ENCODE measurements at regions not wholly inside any gene's neighbourhood (a gene's known extent, or its start where the extent isn't known, plus 50 kb on each side); places are given as distances from the start of the nearest gene placed in this dataset.

GRCh38 chr11:128161436-128161835 is 425.9 kb downstream of the ETS1 start:
- H3K27ac ChIP-seq: no peak overlapping the region
- TF ChIP-seq CTCF (IDR thresholded peaks at IDR 0.05) (no peak), POLR2A (IDR thresholded peaks at IDR 0.05) (no peak)

GRCh38 chr11:128158860-128159259 is 428.5 kb downstream of the ETS1 start:
- no peak for DNase-seq
- H3K9me3 ChIP-seq: no peaks in the 10 kb centered on the region
- TF ChIP-seq POLR2A (IDR thresholded peaks at IDR 0.05): no peak
- 66 to 83% methylated on average over 4 of the region's 4 CpGs for WGBS, 2 donors
- H3K4me3 ChIP-seq: no peak overlapping the region
- intact Hi-C loops (cut with DNase I): no loop called here
- H3K4me1 ChIP-seq: peaks cover 0 to 9% (median 0%) of the 10 kb centered on the region in 3 donors
- H3K27ac ChIP-seq: no peak overlapping the region
- no peaks in the 10 kb centered on the region for H3K36me3 ChIP-seq
- no peaks in the 10 kb centered on the region for H3K27me3 ChIP-seq

More at GRCh38 chr11:128161436-128161835, 425.9 kb downstream of the ETS1 start:
- no peaks in the 10 kb centered on the region for H3K27me3 ChIP-seq
- H3K9me3 ChIP-seq: no peaks in the 10 kb centered on the region
- no peaks in the 10 kb centered on the region for H3K36me3 ChIP-seq
- H3K4me1 ChIP-seq: peaks cover 0 to 9% (median 0%) of the 10 kb centered on the region in 3 donors
- H3K4me3 ChIP-seq: no peak overlapping the region
- no peak for DNase-seq
- intact Hi-C loops (cut with DNase I): no loop called here
- 80 to 100% methylated on average over 1 of the region's 1 CpG for WGBS, 2 donors

DNA sequence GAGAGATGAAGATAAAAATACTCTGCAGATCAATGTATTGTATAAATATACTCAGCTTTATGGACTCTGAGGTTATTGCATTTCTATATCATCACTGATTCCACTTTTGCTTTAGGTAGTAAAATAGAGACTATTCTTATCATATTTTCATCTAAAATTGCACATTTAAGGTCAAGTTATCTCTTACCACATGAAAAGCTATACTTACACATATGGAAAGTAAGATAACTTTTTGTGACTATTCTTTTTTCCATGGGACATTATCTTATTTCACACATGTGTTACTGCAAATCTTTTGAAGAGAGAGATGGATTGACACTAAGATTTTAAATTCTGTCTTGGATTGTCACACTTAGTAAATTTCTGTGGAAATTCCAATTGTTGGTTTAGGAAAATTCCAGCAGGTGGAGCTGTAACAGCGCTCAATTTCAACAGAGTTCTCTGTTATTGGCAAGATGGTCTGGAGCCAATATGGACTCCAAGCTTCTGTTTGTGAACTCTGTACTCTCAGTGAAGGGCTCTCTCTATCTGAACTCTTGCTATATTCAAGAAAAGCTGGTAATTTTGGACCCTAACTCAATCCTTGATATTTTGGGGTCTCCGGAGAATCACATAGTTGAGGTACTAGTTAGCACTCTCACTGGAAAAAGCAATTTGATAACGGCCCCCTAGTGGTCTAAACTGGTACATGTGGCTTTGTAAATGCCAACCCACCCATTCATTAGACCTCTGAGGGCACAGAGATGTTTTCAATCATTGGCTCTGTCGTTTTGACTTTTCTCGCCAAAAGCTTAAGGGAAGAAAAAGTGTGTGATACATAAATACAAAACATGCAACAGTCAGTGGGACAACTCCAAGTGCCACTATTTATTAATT is 429.7 kb downstream of the ETS1 start:
- no peaks in the 10 kb centered on the region for H3K9me3 ChIP-seq
- no peaks in the 10 kb centered on the region for H3K36me3 ChIP-seq
- no peaks in the 10 kb centered on the region for H3K27me3 ChIP-seq
- no peak overlapping the region for H3K27ac ChIP-seq
- H3K4me1 ChIP-seq: peaks cover 0 to 9% (median 0%) of the 10 kb centered on the region in 3 donors
- 7 to 23% methylated on average over 4 to 5 of the region's 5 CpGs for WGBS, 2 donors
- TF ChIP-seq CTCF (IDR thresholded peaks at IDR 0.05) (peak; percentile 72 to 90 (median 79)), POLR2A (IDR thresholded peaks at IDR 0.05) (no peak)
- no peak for DNase-seq
- peak overlapping the region in 1 of 4 donors; percentile 43 for H3K4me3 ChIP-seq
- intact Hi-C loops (cut with DNase I): no loop called here

DNA sequence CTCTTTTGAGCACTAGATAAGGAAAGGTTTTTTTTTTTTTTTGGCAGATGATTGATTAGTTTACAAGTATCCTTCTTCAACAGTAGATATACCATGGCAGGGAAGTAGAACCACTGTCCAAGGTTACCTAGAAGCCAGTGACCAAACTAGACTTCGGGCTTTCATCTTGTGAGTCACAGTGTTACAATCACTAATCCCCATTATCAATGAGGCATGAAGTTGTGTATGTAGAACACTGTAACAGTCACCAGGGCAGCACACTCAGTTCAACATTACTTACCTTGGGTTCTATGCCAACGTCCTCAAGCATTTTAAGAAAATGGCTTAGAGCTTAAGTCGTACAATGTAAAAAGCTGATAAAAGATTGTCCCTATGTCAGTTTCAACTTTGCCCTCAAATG is 430.9 kb downstream of the ETS1 start:
- intact Hi-C loops (cut with DNase I): no loop called here
- Histone ChIP-seq H3K27me3 (no peaks in the 10 kb centered on the region), H3K36me3 (no peaks in the 10 kb centered on the region), H3K4me1 (peaks cover 0 to 14% (median 0%) of the 10 kb centered on the region in 3 donors), H3K9me3 (no peaks in the 10 kb centered on the region), H3K4me3 (no peak overlapping the region), H3K27ac (no peak overlapping the region)
- DNase-seq: no peak
- TF ChIP-seq CTCF (IDR thresholded peaks at IDR 0.05) (no peak), POLR2A (IDR thresholded peaks at IDR 0.05) (no peak)
- WGBS, 2 donors: 37 to 63% methylated on average over 3 of the region's 3 CpGs

DNA sequence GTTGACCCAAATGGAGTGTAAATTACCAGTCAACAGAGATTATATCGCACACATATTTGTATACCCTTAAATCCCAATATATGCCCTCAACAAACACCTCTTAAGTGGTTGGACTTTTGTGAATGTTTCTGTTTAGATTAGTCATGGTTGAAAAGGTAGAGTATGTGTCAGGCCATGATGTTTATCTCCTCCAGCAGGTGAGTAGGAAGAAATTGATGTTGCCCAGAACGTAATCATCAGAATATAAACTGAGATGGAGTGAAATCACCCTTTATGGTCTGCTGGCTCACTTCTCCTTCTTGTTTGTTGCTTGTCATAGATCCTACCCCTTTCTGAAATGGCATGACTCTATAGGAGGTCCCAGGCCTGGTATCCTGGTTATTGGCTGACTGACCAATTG is 431.8 kb downstream of the ETS1 start:
- no peak for DNase-seq

More for the DNA sequence above, 431.8 kb downstream of the ETS1 start:
- intact Hi-C loops (cut with DNase I): no loop called here
- Histone ChIP-seq H3K4me1 (peaks cover 0 to 14% (median 0%) of the 10 kb centered on the region in 3 donors), H3K27me3 (no peaks in the 10 kb centered on the region), H3K36me3 (no peaks in the 10 kb centered on the region), H3K9me3 (no peaks in the 10 kb centered on the region), H3K27ac (no peak overlapping the region), H3K4me3 (no peak overlapping the region)
- TF ChIP-seq POLR2A (IDR thresholded peaks at IDR 0.05) (no peak), CTCF (IDR thresholded peaks at IDR 0.05) (no peak)
- WGBS, 2 donors: 88 to 90% methylated on average over 2 of the region's 2 CpGs
